Suprapubic skin (tissue), 3 donors: ENCODE measurements at regions not wholly inside any gene's neighbourhood (a gene's known extent, or its start where the extent isn't known, plus 50 kb on each side); places are given as distances from the start of the nearest gene placed in this dataset.

Experiments used
- CTCF ChIP-seq, 2 donors: fragments of 200-600 bp in 1 of 2; fragments of 450-650 bp in 1 of 2; sonication (generic) in 1 of 2; IDR thresholded peaks; one replicate each; pipeline ENCODE4 v1.5.1; 2016 to 2019; ENCODE audit warnings: antibody characterized with exemption in 2 of 2, mild to moderate bottlenecking in 1 of 2, moderate library complexity in 1 of 2
- EP300 ChIP-seq: sonication (generic); formaldehyde crosslinking; IDR thresholded peaks from one replicate; pipeline ENCODE4 v1.6.1; 2017; ENCODE audit warnings: antibody characterized with exemption
- POLR2A ChIP-seq, 2 donors: fragments of 450-650 bp; IDR thresholded peaks; one replicate each; pipeline ENCODE4 v1.6.1; 2017; ENCODE audit warnings: antibody characterized with exemption in 2 of 2, mild to moderate bottlenecking in 2 of 2, moderate library complexity in 2 of 2

- no peak for TF ChIP-seq POLR2A (IDR thresholded peaks at IDR 0.05)
- TF ChIP-seq CTCF (IDR thresholded peaks at IDR 0.05) = no peak
- TF ChIP-seq EP300 = no peak
Observed at GRCh38 chr3:117146571-117146970, 437.0 kb downstream of the TUSC7 start.
